ENCODE measurements at regions not wholly inside any gene's neighbourhood (a gene's known extent, or its start where the extent isn't known, plus 50 kb on each side); places are given as distances from the start of the nearest gene placed in this dataset.
A peak's percentile ranks its signal among the peaks of the same experiment; 100 is the strongest.
"Not testable (repeated sequence)": the region's sequence is repeated elsewhere in the genome, so short reads cannot be mapped to it uniquely, and the experiment has no call there.

GRCh38 chr3:125684199-125684598 is 88.9 kb upstream of the OSBPL11 start:
- Histone ChIP-seq H2BK12ac (ENCODE audit: low read length) (no peak overlapping the region), H3K4me3 (ENCODE audit: low read length in 2 of 2) (no peak overlapping the region), H2BK5ac (ENCODE audit: low read length) (no peak overlapping the region), H2BK15ac (ENCODE audit: low read length) (no peak overlapping the region), H3K79me1 (ENCODE audit: low read depth, low read length) (no peaks in the 10 kb centered on the region), H3K4me1 (ENCODE audit: control insufficient read depth in 2 of 2, insufficient read depth in 1 of 2, low read depth in 1 of 2, low read length in 2 of 2) (no peaks in the 10 kb centered on the region), H4K8ac (ENCODE audit: low read depth, low read length) (no peak overlapping the region), H3K4me2 (ENCODE audit: insufficient read depth, low read length, poor library complexity, severe bottlenecking) (no peak overlapping the region), H3K9me3 (replicated peaks in 1 of 2; ENCODE audit: control insufficient read depth in 2 of 2, insufficient read depth in 1 of 2, low read depth in 1 of 2, low read length in 2 of 2) (peaks cover 0 to 4% of the 10 kb centered on the region in 2 donors), H3K27ac (replicated peaks; ENCODE audit: low read length) (no peak overlapping the region), H3K9ac (ENCODE audit: low read depth, low read length, poor library complexity) (no peak overlapping the region), H3K14ac (ENCODE audit: low read length) (no peak overlapping the region), H2BK120ac (ENCODE audit: low read depth, low read length) (no peak overlapping the region), H3K18ac (ENCODE audit: low read length) (no peak overlapping the region), H3K27me3 (ENCODE audit: control insufficient read depth in 3 of 3, insufficient read depth in 3 of 3, low read depth in 1 of 3, low read length in 3 of 3) (no peaks in the 10 kb centered on the region), H4K91ac (ENCODE audit: low read depth, low read length, poor library complexity) (no peak overlapping the region), H2AK5ac (ENCODE audit: low read depth, low read length) (no peak overlapping the region), H2AFZ (ENCODE audit: low read length) (no peak overlapping the region), H3K4ac (ENCODE audit: low read length) (no peak overlapping the region), H3K36me3 (replicated peaks in 1 of 2; ENCODE audit: control insufficient read depth in 2 of 2, insufficient read depth in 2 of 2, low read length in 2 of 2) (no peaks in the 10 kb centered on the region), H3K23ac (ENCODE audit: low read depth, low read length, poor library complexity) (no peak overlapping the region)
- peak; percentile 30 for DNase-seq (ENCODE audit: low spot score)
- no CpG with 5 or more reads among the region's 11 CpGs for WGBS, 2 donors (ENCODE audit: extremely low coverage in 2 of 2, insufficient read length in 2 of 2, insufficient replicate concordance in 1 of 2)

GRCh38 chr3:125685741-125686140 is 90.4 kb upstream of the OSBPL11 start:
- H3K4ac ChIP-seq (ENCODE audit: low read length); H3K18ac ChIP-seq (ENCODE audit: low read length); H2BK15ac ChIP-seq (ENCODE audit: low read length); H3K79me1 ChIP-seq (ENCODE audit: low read depth, low read length); H3K4me1 ChIP-seq (ENCODE audit: control insufficient read depth in 2 of 2, insufficient read depth in 1 of 2, low read depth in 1 of 2, low read length in 2 of 2); H3K14ac ChIP-seq (ENCODE audit: low read length); H3K23ac ChIP-seq (ENCODE audit: low read depth, low read length, poor library complexity); H2AK5ac ChIP-seq (ENCODE audit: low read depth, low read length); H3K4me2 ChIP-seq (ENCODE audit: insufficient read depth, low read length, poor library complexity, severe bottlenecking); H2BK12ac ChIP-seq (ENCODE audit: low read length); H3K36me3 ChIP-seq (replicated peaks in 1 of 2; ENCODE audit: control insufficient read depth in 2 of 2, insufficient read depth in 2 of 2, low read length in 2 of 2); DNase-seq (ENCODE audit: low spot score); H3K4me3 ChIP-seq (ENCODE audit: low read length in 2 of 2); H3K27ac ChIP-seq (replicated peaks; ENCODE audit: low read length); H4K91ac ChIP-seq (ENCODE audit: low read depth, low read length, poor library complexity); H2BK120ac ChIP-seq (ENCODE audit: low read depth, low read length); H2AFZ ChIP-seq (ENCODE audit: low read length); H3K9ac ChIP-seq (ENCODE audit: low read depth, low read length, poor library complexity); H2BK5ac ChIP-seq (ENCODE audit: low read length); H3K27me3 ChIP-seq (ENCODE audit: control insufficient read depth in 3 of 3, insufficient read depth in 3 of 3, low read depth in 1 of 3, low read length in 3 of 3); H4K8ac ChIP-seq (ENCODE audit: low read depth, low read length); H3K9me3 ChIP-seq (replicated peaks in 1 of 2; ENCODE audit: control insufficient read depth in 2 of 2, insufficient read depth in 1 of 2, low read depth in 1 of 2, low read length in 2 of 2): not testable (repeated sequence)
- no CpG with 5 or more reads among the region's 2 CpGs for WGBS, 2 donors (ENCODE audit: extremely low coverage in 2 of 2, insufficient read length in 2 of 2, insufficient replicate concordance in 1 of 2)

- Histone ChIP-seq H3K4me2 (ENCODE audit: insufficient read depth, low read length, poor library complexity, severe bottlenecking) (no peak overlapping the region), H2BK120ac (ENCODE audit: low read depth, low read length) (no peak overlapping the region), H3K4ac (ENCODE audit: low read length) (no peak overlapping the region), H4K91ac (ENCODE audit: low read depth, low read length, poor library complexity) (no peak overlapping the region), H3K9me3 (replicated peaks in 1 of 2; ENCODE audit: control insufficient read depth in 2 of 2, insufficient read depth in 1 of 2, low read depth in 1 of 2, low read length in 2 of 2) (no peaks in the 10 kb centered on the region), H3K23ac (ENCODE audit: low read depth, low read length, poor library complexity) (no peak overlapping the region), H2AFZ (ENCODE audit: low read length) (no peak overlapping the region), H3K79me1 (ENCODE audit: low read depth, low read length) (no peaks in the 10 kb centered on the region), H2BK15ac (ENCODE audit: low read length) (no peak overlapping the region), H3K14ac (ENCODE audit: low read length) (no peak overlapping the region), H3K36me3 (replicated peaks in 1 of 2; ENCODE audit: control insufficient read depth in 2 of 2, insufficient read depth in 2 of 2, low read length in 2 of 2) (no peaks in the 10 kb centered on the region), H2BK5ac (ENCODE audit: low read length) (no peak overlapping the region), H3K27me3 (ENCODE audit: control insufficient read depth in 3 of 3, insufficient read depth in 3 of 3, low read depth in 1 of 3, low read length in 3 of 3) (no peaks in the 10 kb centered on the region), H4K8ac (ENCODE audit: low read depth, low read length) (no peak overlapping the region), H3K9ac (ENCODE audit: low read depth, low read length, poor library complexity) (no peak overlapping the region), H3K27ac (replicated peaks; ENCODE audit: low read length) (no peak overlapping the region), H2AK5ac (ENCODE audit: low read depth, low read length) (no peak overlapping the region), H2BK12ac (ENCODE audit: low read length) (no peak overlapping the region), H3K18ac (ENCODE audit: low read length) (no peak overlapping the region), H3K4me1 (ENCODE audit: control insufficient read depth in 2 of 2, insufficient read depth in 1 of 2, low read depth in 1 of 2, low read length in 2 of 2) (no peaks in the 10 kb centered on the region), H3K4me3 (ENCODE audit: low read length in 2 of 2) (no peak overlapping the region)
- DNase-seq (ENCODE audit: low spot score): no peak
- WGBS, 2 donors (ENCODE audit: extremely low coverage in 2 of 2, insufficient read length in 2 of 2, insufficient replicate concordance in 1 of 2): no CpG with 5 or more reads among the region's 13 CpGs
Observed at GRCh38 chr3:125692361-125692760, 97.1 kb upstream of the OSBPL11 start.

GRCh38 chr3:125693887-125694286 is 98.6 kb upstream of the OSBPL11 start:
- DNase-seq (ENCODE audit: low spot score): no peak

More at GRCh38 chr3:125693887-125694286, 98.6 kb upstream of the OSBPL11 start:
- no peak overlapping the region for H3K23ac ChIP-seq (ENCODE audit: low read depth, low read length, poor library complexity)
- H4K91ac ChIP-seq (ENCODE audit: low read depth, low read length, poor library complexity): no peak overlapping the region
- H2BK12ac ChIP-seq (ENCODE audit: low read length): no peak overlapping the region
- WGBS, 2 donors (ENCODE audit: extremely low coverage in 2 of 2, insufficient read length in 2 of 2, insufficient replicate concordance in 1 of 2): no CpG with 5 or more reads among the region's 10 CpGs
- no peak overlapping the region for H3K4me2 ChIP-seq (ENCODE audit: insufficient read depth, low read length, poor library complexity, severe bottlenecking)
- H3K4me3 ChIP-seq (ENCODE audit: low read length in 2 of 2): no peak overlapping the region
- no peak overlapping the region for H3K9ac ChIP-seq (ENCODE audit: low read depth, low read length, poor library complexity)
- H4K8ac ChIP-seq (ENCODE audit: low read depth, low read length): no peak overlapping the region
- H3K18ac ChIP-seq (ENCODE audit: low read length): no peak overlapping the region
- H2BK5ac ChIP-seq (ENCODE audit: low read length): no peak overlapping the region
- H2BK15ac ChIP-seq (ENCODE audit: low read length): no peak overlapping the region
- H3K4me1 ChIP-seq (ENCODE audit: control insufficient read depth in 2 of 2, insufficient read depth in 1 of 2, low read depth in 1 of 2, low read length in 2 of 2): no peaks in the 10 kb centered on the region
- no peak overlapping the region for H3K14ac ChIP-seq (ENCODE audit: low read length)
- no peaks in the 10 kb centered on the region for H3K36me3 ChIP-seq (replicated peaks in 1 of 2; ENCODE audit: control insufficient read depth in 2 of 2, insufficient read depth in 2 of 2, low read length in 2 of 2)
- no peak overlapping the region for H2BK120ac ChIP-seq (ENCODE audit: low read depth, low read length)
- no peaks in the 10 kb centered on the region for H3K79me1 ChIP-seq (ENCODE audit: low read depth, low read length)
- H2AK5ac ChIP-seq (ENCODE audit: low read depth, low read length): no peak overlapping the region
- no peak overlapping the region for H2AFZ ChIP-seq (ENCODE audit: low read length)
- H3K27me3 ChIP-seq (ENCODE audit: control insufficient read depth in 3 of 3, insufficient read depth in 3 of 3, low read depth in 1 of 3, low read length in 3 of 3): no peaks in the 10 kb centered on the region
- no peak overlapping the region for H3K27ac ChIP-seq (replicated peaks; ENCODE audit: low read length)
- H3K9me3 ChIP-seq (replicated peaks in 1 of 2; ENCODE audit: control insufficient read depth in 2 of 2, insufficient read depth in 1 of 2, low read depth in 1 of 2, low read length in 2 of 2): no peaks in the 10 kb centered on the region
- no peak overlapping the region for H3K4ac ChIP-seq (ENCODE audit: low read length)

Data from neuronal stem cell (in vitro differentiated cells).